ENCODE measurements at regions not wholly inside any gene's neighbourhood (a gene's known extent, or its start where the extent isn't known, plus 50 kb on each side); places are given as distances from the start of the nearest gene placed in this dataset.

- H3K27me3 Mint-ChIP-seq (ENCODE audit: low read depth, poor library complexity): peaks cover 8% of the 10 kb centered on the region
- H3K4me3 Mint-ChIP-seq: no peak overlapping the region
- no peak overlapping the region for H3K27ac Mint-ChIP-seq
- no peak for DNase-seq
- H3K9me3 Mint-ChIP-seq: no peaks in the 10 kb centered on the region
- no peaks in the 10 kb centered on the region for H3K4me1 Mint-ChIP-seq
- TF ChIP-seq, protein P1, sequence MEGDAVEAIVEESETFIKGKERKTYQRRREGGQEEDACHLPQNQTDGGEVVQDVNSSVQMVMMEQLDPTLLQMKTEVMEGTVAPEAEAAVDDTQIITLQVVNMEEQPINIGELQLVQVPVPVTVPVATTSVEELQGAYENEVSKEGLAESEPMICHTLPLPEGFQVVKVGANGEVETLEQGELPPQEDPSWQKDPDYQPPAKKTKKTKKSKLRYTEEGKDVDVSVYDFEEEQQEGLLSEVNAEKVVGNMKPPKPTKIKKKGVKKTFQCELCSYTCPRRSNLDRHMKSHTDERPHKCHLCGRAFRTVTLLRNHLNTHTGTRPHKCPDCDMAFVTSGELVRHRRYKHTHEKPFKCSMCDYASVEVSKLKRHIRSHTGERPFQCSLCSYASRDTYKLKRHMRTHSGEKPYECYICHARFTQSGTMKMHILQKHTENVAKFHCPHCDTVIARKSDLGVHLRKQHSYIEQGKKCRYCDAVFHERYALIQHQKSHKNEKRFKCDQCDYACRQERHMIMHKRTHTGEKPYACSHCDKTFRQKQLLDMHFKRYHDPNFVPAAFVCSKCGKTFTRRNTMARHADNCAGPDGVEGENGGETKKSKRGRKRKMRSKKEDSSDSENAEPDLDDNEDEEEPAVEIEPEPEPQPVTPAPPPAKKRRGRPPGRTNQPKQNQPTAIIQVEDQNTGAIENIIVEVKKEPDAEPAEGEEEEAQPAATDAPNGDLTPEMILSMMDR (IDR thresholded peaks at IDR 0.05): no peak
- no peaks in the 10 kb centered on the region for H3K36me3 Mint-ChIP-seq (ENCODE audit: low read depth)
These were observed 201.6 kb upstream of the ZNF536 start for GRCh38 chr19:30170495-30171137.

GRCh38 chr19:30171138-30171635 is 201.0 kb upstream of the ZNF536 start:
- Mint-ChIP-seq H3K4me3 (no peak overlapping the region), H3K27me3 (ENCODE audit: low read depth, poor library complexity) (peaks cover 8% of the 10 kb centered on the region)
- DNase-seq: no peak

GRCh38 chr19:30171795-30172612 is 200.2 kb upstream of the ZNF536 start:
- Mint-ChIP-seq H3K4me1 (no peaks in the 10 kb centered on the region), H3K27ac (no peak overlapping the region), H3K36me3 (ENCODE audit: low read depth) (no peaks in the 10 kb centered on the region), H3K4me3 (no peak overlapping the region), H3K27me3 (ENCODE audit: low read depth, poor library complexity) (peaks cover 8% of the 10 kb centered on the region), H3K9me3 (no peaks in the 10 kb centered on the region)
- DNase-seq: no peak
- TF ChIP-seq, protein P1 (IDR thresholded peaks at IDR 0.05): no peak

More at GRCh38 chr19:30171138-30171635, 201.0 kb upstream of the ZNF536 start:
- Mint-ChIP-seq H3K9me3 (no peaks in the 10 kb centered on the region), H3K4me1 (no peaks in the 10 kb centered on the region), H3K36me3 (ENCODE audit: low read depth) (no peaks in the 10 kb centered on the region), H3K27ac (no peak overlapping the region)
- TF ChIP-seq, protein P1 (IDR thresholded peaks at IDR 0.05): no peak

DNA sequence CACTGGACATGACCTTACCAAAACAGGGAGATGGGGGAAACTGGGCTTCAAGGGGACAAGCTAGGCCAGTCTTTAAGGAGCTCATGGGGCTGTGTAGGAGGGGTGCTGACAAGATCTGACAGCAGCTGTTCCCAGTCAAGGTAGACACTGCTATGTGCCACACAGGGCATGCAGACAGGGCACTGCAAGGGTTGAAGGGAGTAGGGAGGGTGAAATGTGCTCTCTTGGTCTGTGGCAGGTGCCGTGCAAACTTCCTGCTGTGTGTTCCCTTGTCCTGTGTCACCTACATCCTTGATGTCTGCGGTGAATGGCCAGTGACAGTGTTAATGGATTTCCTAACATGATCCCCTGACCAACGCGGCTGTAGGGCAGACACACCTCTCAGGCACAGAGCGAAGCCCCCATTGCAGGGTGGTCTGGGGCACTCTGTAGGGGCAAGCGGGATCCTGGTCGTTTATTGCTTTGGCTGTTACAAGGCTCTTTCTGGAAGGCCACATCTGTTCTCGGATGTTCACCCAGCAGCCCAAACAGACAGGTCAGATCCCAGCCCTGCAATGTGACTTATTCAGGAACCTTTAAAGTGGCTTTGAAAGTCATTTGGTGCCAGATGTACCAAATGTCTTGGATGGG is 199.5 kb upstream of the ZNF536 start:
- Mint-ChIP-seq H3K27me3 (ENCODE audit: low read depth, poor library complexity) (peaks cover 8% of the 10 kb centered on the region), H3K4me1 (no peaks in the 10 kb centered on the region), H3K4me3 (no peak overlapping the region), H3K9me3 (no peaks in the 10 kb centered on the region), H3K27ac (no peak overlapping the region), H3K36me3 (ENCODE audit: low read depth) (no peaks in the 10 kb centered on the region)
- no peak for DNase-seq
- TF ChIP-seq, protein P1 (IDR thresholded peaks at IDR 0.05): no peak

- no peaks in the 10 kb centered on the region for H3K36me3 Mint-ChIP-seq (ENCODE audit: low read depth)
- no peak for DNase-seq
These were observed 198.4 kb upstream of the ZNF536 start for GRCh38 chr19:30173593-30174356.

More at GRCh38 chr19:30173593-30174356, 198.4 kb upstream of the ZNF536 start:
- TF ChIP-seq, protein P1 (IDR thresholded peaks at IDR 0.05): no peak
- peaks cover 8% of the 10 kb centered on the region for H3K27me3 Mint-ChIP-seq (ENCODE audit: low read depth, poor library complexity)
- H3K4me3 Mint-ChIP-seq: no peak overlapping the region
- no peaks in the 10 kb centered on the region for H3K4me1 Mint-ChIP-seq
- no peaks in the 10 kb centered on the region for H3K9me3 Mint-ChIP-seq
- no peak overlapping the region for H3K27ac Mint-ChIP-seq
